Colon (tissue), 2 donors: ENCODE measurements at regions not wholly inside any gene's neighbourhood (a gene's known extent, or its start where the extent isn't known, plus 50 kb on each side); places are given as distances from the start of the nearest gene placed in this dataset.

Experiments used
- FAIRE-seq: peaks from 2 replicates; lab custom pipeline; 2012; peaks lifted over from hg19 to GRCh38; lab: Jason Lieb, UNC
- donor health status: control.
- donor health status: control.

GRCh38 chr2:205902041-205902899, 183.7 kb downstream of the INO80D start:
- FAIRE-seq = no peak

DNA sequence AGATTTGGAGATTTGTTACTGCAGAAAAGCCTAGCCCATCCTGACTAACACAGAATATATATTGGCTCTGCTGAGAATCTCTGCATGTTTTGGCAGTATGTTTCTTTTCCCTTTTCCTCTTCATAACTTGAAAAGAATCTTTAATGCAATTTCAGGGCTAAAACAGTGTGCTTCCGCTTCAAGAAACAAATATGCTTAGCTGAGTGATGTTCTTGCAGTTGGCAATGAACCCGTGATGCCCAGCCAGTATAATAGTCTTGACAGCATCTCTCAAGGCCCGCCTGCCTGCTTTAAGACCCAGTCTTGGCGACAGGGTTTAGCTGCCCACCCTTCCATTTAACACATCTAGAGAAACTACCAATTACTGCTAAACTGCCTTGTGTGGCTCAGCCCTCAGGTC, 184.5 kb downstream of the INO80D start:
- no peak for FAIRE-seq

- no peak for FAIRE-seq
Measured at GRCh38 chr2:205898744-205899143, 187.2 kb downstream of the INO80D start.

- FAIRE-seq = no peak
Measured at GRCh38 chr2:205895981-205896655, 189.9 kb downstream of the INO80D start.

- FAIRE-seq = no peak
Measured at GRCh38 chr2:205892665-205893259, 193.2 kb downstream of the INO80D start.

- FAIRE-seq = no peak
Measured at GRCh38 chr2:205892251-205892655, 193.7 kb downstream of the INO80D start.

DNA sequence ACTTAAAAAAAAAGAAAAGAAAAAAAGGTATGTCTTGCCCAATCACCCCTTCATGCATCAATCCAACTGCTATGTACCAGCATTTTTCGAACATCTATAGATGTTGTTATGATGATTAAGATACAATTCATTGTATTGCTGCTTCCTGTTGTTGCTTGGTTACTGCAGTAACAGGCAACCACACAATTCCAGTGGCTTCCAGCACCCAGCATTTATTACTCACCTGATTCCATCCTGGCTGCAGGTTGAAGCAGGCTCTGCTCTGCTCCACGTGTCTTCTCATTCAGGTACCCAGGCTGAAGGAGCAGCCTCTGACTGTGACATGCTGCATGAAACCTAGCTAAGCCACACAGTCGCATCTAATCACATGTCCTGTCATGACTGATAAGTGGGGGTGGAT, 196.9 kb downstream of the INO80D start:
- no peak for FAIRE-seq

DNA sequence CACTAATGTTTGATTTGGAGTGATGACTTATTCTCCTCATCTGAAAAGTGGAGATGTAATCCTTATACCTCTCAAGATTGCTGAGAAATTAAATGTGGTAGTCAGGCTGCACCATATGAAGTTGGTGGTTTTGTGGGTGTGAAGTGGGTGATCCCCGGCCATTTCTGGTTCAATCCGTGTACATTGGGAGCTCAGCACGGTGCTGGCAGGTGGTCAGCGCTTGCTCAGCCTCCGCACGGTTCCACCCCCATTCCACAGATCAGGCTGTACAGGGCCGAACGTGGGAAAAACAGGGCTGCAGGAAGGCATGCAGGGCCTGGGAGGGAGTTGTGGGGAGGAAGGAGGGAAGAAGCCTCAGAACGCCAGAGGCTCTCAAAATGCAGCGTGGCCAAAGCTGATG, 198.3 kb downstream of the INO80D start:
- no peak for FAIRE-seq

DNA sequence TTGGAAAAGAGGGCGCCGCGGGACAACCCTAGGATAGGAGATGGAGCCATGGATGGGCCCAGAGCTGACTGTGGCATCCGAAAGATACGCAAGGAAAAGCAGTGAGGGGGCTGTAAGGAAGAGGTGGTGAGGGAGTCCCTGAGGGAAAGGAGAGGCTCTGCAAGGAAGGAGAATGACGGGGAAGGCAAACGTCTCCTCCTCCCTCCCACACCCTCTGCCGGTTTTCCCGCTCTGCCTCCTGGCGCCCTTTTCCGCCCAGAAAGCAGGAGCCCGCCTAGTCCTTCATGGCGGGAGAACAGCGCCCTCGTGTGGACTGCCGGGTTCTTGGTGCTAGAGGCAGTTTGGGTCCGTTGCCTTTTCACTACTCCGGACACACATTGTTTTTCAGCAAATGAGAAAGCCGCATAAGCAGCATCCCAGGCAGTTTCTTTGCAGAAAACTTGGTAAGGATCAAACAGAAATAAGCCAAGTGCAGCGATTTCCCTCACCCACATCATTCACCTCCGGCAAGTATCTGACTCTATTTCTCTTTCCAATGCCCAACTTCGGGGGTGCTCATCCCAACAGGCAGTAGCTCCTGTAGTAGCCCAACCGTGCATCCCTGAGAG, 200.4 kb downstream of the INO80D start:
- FAIRE-seq = no peak

- no peak for FAIRE-seq
Measured at GRCh38 chr2:205883965-205884364, 201.7 kb downstream of the NRP2 start.

DNA sequence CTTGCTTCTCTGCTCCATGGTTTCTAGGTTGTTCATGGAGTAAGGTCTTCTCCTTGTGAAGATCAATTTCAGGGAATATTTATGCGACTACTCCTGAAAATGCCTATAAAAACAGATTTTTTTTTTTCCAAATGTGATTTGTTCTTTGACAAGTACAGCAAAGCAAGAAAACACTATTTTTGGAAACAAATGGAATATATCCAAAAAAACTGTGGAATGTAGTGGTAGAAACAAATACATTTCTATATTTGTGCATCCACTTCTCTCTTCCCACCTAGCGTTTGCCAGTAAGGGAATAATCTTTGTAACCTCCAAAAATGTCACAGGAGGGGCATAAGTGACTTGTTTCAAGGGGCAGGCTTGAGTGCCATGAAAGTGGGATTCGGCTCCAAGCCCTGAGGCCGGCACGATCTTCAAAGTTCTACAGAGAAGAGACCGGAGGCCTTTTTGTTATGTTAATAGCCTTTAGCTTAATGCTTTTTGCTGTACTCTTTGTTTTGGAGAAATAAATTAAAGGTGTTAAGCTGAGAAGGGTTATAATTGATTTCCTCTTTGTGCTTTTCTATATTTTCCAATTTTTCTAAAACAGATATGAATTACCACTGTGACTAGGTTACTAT, 200.6 kb downstream of the NRP2 start:
- FAIRE-seq = no peak

- FAIRE-seq = no peak
Measured at GRCh38 chr2:205880048-205880447, 197.7 kb downstream of the NRP2 start.

DNA sequence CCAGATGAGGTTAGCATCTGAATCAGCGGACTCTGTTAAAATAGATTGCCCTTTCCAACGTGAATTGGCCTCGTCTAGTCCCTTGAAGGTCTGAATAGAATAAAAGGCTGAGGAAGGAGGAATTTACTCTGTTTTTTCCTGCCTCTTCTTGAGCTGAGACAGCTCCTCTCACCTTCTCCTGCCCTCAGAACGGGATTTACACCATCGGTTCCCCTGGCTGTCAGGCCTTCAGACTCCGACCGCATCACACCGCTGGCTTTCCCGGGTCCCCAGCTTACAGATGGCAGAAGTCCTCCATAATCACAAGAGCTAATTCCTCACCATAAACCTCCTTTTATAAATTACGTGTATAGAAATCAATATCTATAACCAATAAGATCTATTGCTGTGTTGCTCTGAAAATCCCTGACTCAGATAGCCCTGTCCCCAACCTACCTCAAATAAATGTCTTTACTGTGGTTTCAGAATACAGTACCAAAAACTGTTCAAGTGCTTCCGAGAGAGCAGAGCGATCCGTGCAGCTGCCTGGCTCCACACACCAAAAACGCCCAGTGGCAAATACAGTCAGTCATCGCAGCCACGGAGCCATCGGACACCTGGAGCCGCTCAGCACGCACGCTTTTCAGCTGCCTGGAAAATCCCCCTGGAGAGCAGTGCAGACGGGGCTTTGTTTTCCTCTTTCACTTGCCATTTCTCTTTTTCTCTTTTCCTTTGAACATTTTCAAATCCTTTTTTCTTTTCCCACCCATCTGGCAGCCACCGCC, 196.9 kb downstream of the NRP2 start:
- no peak for FAIRE-seq

GRCh38 chr2:205877496-205877895, 195.2 kb downstream of the NRP2 start:
- FAIRE-seq = no peak

DNA sequence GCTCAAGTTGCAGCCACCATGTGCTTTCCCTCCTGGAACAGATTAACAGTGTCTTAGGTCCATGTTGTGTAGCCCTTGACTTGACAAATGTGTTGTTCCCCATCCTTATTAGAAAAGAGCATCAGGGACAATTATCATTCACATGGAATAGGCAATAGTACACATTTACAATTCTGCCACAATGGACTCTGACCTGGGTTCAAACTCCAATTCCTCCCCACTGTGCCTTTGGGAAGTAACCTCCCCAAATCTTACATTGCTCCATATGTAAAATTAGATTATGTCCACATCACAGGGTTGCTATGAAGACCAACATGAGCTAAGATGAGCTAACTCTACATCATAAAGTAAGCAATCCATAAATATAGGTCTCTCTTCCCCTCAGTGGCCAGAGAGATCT, 193.8 kb downstream of the NRP2 start:
- FAIRE-seq = no peak

GRCh38 chr2:205872716-205873115, 190.4 kb downstream of the NRP2 start:
- no peak for FAIRE-seq

DNA sequence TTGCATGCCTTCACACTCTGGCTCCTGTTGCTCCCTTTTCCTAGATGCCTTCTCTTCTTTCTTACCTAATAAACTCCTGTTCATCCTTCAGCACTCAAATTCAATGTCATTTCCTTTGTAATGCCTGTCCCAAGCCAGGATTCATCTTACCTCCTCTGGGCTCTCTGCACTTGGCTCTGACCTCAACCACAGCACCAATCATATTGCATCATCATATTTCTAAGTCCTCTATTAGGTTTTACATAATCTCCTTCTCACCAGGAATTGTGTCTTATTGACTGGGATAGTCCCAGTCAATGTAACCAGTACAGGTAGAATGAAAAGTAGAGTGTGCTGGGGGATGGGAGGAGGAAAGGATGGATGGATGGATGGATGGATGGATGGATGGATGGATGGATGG, 187.1 kb downstream of the NRP2 start:
- no peak for FAIRE-seq

DNA sequence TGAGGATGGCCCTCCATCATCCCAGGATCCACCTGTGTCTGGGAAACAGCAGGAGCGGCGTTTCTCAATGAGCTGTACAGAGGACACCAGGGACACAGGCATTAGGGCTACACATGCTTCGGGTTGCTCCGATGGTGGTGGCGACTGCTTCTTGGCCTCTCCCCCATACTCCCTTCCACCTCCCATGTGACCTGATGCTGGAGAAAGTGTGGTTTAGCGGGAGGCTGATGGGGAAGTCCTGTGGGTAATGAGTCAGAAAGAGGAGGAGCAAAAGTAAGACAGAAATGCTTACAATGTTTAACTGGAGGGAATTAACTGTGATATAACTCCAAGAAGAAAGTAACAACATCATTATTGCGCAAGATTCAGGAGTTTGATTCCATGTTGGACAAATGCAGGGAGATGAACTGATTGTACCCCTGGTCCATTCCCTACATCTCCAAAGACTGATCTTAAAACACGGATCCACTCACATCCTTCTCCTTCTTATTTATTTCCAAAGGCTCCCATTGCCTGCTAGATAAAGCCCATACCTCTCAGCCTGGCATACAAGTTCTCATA, 186.6 kb downstream of the NRP2 start:
- FAIRE-seq = no peak

DNA sequence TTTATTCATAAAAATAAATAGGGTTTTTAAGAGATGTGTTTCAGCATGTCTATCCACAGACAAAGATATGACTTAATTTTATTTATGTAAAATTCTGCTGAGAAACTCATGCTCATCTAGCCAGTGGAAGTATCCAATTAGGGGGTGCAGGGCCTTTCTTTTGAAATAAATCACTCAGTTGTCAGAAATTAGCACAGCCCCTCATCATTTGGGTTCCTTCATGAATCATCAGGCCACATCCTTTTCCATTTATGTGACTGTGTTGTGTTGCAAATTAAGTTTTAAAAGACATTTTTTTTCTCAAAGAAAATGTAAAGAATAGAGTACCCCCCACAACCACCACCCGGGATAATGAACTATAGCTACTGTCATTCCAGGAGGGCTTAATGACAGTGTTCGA, 185.8 kb downstream of the NRP2 start:
- FAIRE-seq = no peak

- no peak for FAIRE-seq
Measured at GRCh38 chr2:205867371-205867770, 185.1 kb downstream of the NRP2 start.

- no peak for FAIRE-seq
Measured at GRCh38 chr2:205865905-205866441, 183.7 kb downstream of the NRP2 start.
